GM06990 (cell line): ENCODE measurements at regions not wholly inside any gene's neighbourhood (a gene's known extent, or its start where the extent isn't known, plus 50 kb on each side); places are given as distances from the start of the nearest gene placed in this dataset.
"Not testable (repeated sequence)": the region's sequence is repeated elsewhere in the genome, so short reads cannot be mapped to it uniquely, and the experiment has no call there.

Experiments
- DNase-seq: peaks from one replicate; pipeline ENCODE4 v3.0.0-alpha.2; 2011; ENCODE audit not compliant: insufficient read length; ENCODE audit errors: extremely low read depth
- H3K27me3 ChIP-seq: replicated peaks from 2 replicates; pipeline ENCODE4 v1.6.0; 2011; ENCODE audit warnings: low read length; ENCODE audit not compliant: control insufficient read depth, insufficient read depth
- H3K36me3 ChIP-seq: 2 replicates; pipeline ENCODE4 v1.5.1; 2011; ENCODE audit warnings: low read length; ENCODE audit not compliant: control insufficient read depth, insufficient read depth
- H3K4me3 ChIP-seq: replicated peaks from 2 replicates; pipeline ENCODE4 v1.5.1; 2011; ENCODE audit warnings: low read depth, mild to moderate bottlenecking, control low read depth, low read length
- CTCF ChIP-seq: IDR thresholded peaks from 2 replicates; pipeline ENCODE4 v1.5.1; 2011; ENCODE audit warnings: low read length, control low read depth, mild to moderate bottlenecking, inconsistent platforms; ENCODE audit not compliant: insufficient read depth, poor library complexity, severe bottlenecking

- no peak for TF ChIP-seq CTCF
- Histone ChIP-seq H3K27me3 (no peaks in the 10 kb centered on the region), H3K36me3 (no peaks in the 10 kb centered on the region), H3K4me3 (no peak overlapping the region)
- DNase-seq, result no peak
These were observed 226.9 kb downstream of the CAAP1 start for GRCh38 chr9:26665666-26666065.

- H3K4me3 ChIP-seq, H3K27me3 ChIP-seq, DNase-seq, H3K36me3 ChIP-seq: not testable (repeated sequence)
These were observed 228.4 kb downstream of the CAAP1 start for GRCh38 chr9:26664087-26664773.

DNA sequence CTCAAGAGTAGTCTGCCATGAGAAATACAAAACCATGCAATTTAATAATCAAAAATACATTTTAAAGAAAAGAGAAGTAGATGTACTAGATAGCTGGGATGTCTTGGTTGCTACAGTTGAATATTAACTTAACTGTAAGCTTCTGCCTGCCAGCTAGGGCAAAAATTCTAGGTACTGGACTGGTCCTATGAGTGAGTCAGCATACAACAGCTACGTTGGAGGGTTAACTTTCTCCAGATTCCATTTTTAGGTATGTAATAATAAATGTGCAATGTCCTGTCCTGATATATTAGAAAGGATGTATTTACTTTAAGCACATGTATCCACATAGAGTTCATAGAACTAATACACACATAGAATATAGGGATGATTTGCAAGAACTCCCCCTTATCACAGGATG lies 230.1 kb downstream of the CAAP1 start:
- Histone ChIP-seq H3K36me3 (no peaks in the 10 kb centered on the region), H3K27me3 (no peaks in the 10 kb centered on the region; the same call in 1 of the 2 replicates), H3K4me3 (no peak overlapping the region)
- TF ChIP-seq CTCF, result no peak
- DNase-seq, result no peak

- no peak overlapping the region for H3K4me3 ChIP-seq
- DNase-seq, result no peak
- no peak for TF ChIP-seq CTCF
- H3K27me3 ChIP-seq, result no peaks in the 10 kb centered on the region; the same call in 1 of the 2 replicates
- H3K36me3 ChIP-seq, result no peaks in the 10 kb centered on the region
These were observed 234.1 kb downstream of the CAAP1 start for GRCh38 chr9:26658476-26658875.

DNA sequence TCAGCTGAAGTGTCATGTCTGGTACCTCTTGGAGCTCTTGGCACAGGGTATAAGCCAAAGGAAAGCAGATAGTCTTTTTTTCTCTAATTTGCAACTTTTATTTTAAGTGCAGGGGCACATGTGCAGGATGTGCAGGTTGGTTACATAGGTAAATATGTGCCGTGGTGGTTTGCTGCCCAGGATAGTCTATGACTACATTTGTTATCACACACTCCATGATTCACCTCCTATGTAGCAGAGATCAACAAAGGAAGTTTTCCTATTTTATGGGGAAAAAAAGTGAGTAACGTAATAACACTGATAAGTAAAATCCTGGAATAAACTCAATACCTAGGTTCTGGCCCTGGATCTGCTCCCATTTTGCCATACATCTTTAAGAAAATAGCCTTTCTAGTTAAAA lies 234.6 kb downstream of the CAAP1 start:
- TF ChIP-seq CTCF, result no peak
- no peak for DNase-seq
- no peaks in the 10 kb centered on the region; the same call in 1 of the 2 replicates for H3K27me3 ChIP-seq
- no peaks in the 10 kb centered on the region for H3K36me3 ChIP-seq
- H3K4me3 ChIP-seq, result no peak overlapping the region

DNA sequence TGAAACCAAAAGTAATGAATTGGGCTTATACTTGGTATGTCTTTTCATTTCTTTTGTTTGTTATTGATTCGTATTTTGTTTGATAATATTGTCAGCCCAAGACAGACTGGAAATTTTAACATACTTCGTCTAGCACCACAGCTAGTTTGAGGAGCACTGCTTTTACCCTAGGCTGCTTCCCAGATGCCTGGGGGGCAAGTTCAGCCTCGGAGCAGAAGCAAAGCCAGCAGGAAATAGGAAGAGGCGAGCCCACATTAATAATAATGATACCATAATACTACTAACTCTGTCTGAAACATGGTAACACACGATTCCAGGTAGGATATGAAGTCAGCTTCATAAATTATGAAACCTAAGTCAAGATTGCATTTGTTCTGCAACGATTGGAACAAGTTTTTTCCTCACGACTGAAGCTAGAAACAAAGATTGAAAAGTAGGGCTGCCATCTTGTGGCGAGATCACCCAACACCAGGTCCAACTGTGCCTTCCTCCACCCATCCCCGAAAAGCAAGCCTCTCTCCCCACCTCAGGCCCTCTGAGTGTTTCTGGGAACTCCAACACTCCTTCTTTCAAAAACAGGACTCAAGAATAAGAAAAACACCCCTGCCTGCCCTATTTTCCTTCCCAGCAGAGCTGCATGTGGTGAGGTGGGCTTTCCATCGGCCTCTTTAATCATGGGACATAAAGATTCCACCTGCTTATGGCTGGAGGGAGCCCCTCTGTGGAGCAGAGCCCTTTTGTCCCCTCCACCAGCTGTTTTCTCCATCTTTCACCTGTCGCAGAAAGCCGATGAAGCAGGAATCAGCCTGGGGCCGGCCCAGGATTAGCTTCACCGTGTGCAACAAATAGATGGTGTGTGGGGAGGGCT lies 236.4 kb downstream of the CAAP1 start:
- DNase-seq, result no peak
- peak overlapping the region; percentile 25 for H3K4me3 ChIP-seq
- no peaks in the 10 kb centered on the region for H3K36me3 ChIP-seq
- peak; percentile 52 for TF ChIP-seq CTCF
- H3K27me3 ChIP-seq, result no peaks in the 10 kb centered on the region; the same call in 1 of the 2 replicates
